ENCODE measurements at regions not wholly inside any gene's neighbourhood (a gene's known extent, or its start where the extent isn't known, plus 50 kb on each side); places are given as distances from the start of the nearest gene placed in this dataset.

DNA sequence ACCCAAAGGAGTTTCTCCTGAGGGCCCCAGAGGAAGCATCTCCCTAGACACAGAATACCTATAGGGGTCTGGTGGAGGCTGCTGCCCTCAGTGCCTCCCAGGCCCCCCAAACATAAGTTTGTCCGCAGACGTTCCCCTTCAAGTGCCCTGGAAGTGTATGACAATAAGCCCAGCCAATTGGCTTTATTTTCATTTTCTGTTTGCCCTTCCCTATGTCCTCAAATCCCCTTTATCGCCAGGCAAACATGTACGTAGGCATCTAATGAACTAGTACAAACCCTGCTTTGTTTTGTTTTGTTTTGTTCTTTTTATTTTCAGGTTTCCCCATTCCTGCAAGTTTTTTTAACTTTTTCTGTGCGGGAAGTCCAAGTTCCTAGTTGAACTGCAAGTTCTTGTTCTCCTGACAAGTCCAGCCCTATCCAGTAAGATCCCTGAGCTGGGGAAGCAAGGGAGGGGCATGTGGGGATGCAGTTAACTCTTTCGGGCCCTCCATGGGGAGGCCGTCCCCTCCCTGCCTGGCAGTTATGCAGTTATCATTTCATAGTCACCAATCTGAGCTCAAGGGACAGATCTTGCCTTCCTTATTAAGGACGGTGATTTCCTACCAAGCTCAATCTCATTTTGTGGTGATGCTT lies 141.9 kb downstream of the KCNA5 start:
- Histone ChIP-seq H3K79me2 (ENCODE audit: control insufficient read depth, insufficient read depth, low read length) (no peaks in the 10 kb centered on the region), H2AFZ (ENCODE audit: low read depth, low read length) (no peak overlapping the region), H3K4me1 (ENCODE audit: control insufficient read depth, extremely low read depth, insufficient read depth, low read length) (no peaks in the 10 kb centered on the region), H3K4me2 (ENCODE audit: insufficient read depth, low read length) (no peak overlapping the region), H3K4me3 (replicated peaks in 1 of 3; ENCODE audit: insufficient read depth in 1 of 3, low read depth in 1 of 3, low read length in 3 of 3) (no peak overlapping the region), H3K27me3 (ENCODE audit: control insufficient read depth in 2 of 2, insufficient read depth in 2 of 2, low read length in 2 of 2) (no peaks in the 10 kb centered on the region), H3K36me3 (ENCODE audit: control insufficient read depth in 2 of 2, extremely low read depth in 1 of 2, insufficient read depth in 2 of 2, low read length in 2 of 2) (no peaks in the 10 kb centered on the region), H4K20me1 (replicated peaks; ENCODE audit: control insufficient read depth, extremely low read depth, insufficient read depth, low read length) (no peaks in the 10 kb centered on the region), H3K9ac (replicated peaks; ENCODE audit: extremely low read depth, insufficient read depth, low read length) (no peak overlapping the region), H3K9me3 (replicated peaks; ENCODE audit: control insufficient read depth, insufficient read depth, low read length) (no peaks in the 10 kb centered on the region), H3K27ac (ENCODE audit: insufficient read depth, low read depth, low read length) (no peak overlapping the region), H3K9me1 (replicated peaks; ENCODE audit: control insufficient read depth, extremely low read depth, insufficient read depth, low read length) (no peaks in the 10 kb centered on the region)
- TF ChIP-seq MYC (IDR thresholded peaks at IDR 0.05; ENCODE audit: low read depth, low read length) (no peak), POLR2AphosphoS5 (IDR thresholded peaks at IDR 0.05; ENCODE audit: insufficient read depth, low read depth, low read length) (no peak), FOS (IDR thresholded peaks at IDR 0.05; ENCODE audit: borderline replicate concordance, insufficient read depth, low read length) (no peak)
- TF ChIP-seq, protein P1, sequence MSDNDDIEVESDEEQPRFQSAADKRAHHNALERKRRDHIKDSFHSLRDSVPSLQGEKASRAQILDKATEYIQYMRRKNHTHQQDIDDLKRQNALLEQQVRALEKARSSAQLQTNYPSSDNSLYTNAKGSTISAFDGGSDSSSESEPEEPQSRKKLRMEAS (IDR thresholded peaks at IDR 0.05; ENCODE audit: insufficient read depth, insufficient read length), result no peak
- no peak for DNase-seq (ENCODE audit: low read depth, low spot score)
- intact Hi-C loops (cut with micrococcal nuclease) (no loop called here), dilution Hi-C loops (cut with MboI; ENCODE audit: extremely low pct_ligation_motif_present, low sequenced_read_pairs) (no loop called here)
- no peak for FAIRE-seq
- CTCF ChIA-PET, result no interaction called here
- POLR2A ChIA-PET, result no interaction called here
- BruUV-seq (replicated peaks), result no TSS peak

DNA sequence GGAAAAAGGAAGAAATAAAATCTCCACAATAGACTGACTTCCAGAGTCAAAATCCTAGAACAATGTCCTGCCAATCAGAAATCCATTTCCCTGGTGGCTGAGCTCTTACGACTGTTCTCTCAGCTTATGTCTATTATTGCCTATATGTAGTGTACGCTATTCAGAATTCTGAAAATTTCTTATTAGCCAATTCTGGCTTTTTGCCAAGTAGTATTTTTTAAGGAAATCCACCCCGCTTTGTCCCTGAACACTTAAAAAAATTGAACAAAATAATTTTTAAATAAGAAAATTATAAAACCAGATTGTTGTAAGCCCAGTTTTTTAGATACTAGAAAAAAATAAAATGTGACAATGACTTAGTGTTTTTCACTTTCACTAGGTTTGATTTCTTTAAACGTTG lies 143.0 kb downstream of the KCNA5 start:
- H4K20me1 ChIP-seq (replicated peaks; ENCODE audit: control insufficient read depth, extremely low read depth, insufficient read depth, low read length), result no peaks in the 10 kb centered on the region
- H3K4me2 ChIP-seq (ENCODE audit: insufficient read depth, low read length), result no peak overlapping the region
- H3K36me3 ChIP-seq (ENCODE audit: control insufficient read depth in 2 of 2, extremely low read depth in 1 of 2, insufficient read depth in 2 of 2, low read length in 2 of 2), result no peaks in the 10 kb centered on the region
- H3K9me1 ChIP-seq (replicated peaks; ENCODE audit: control insufficient read depth, extremely low read depth, insufficient read depth, low read length), result no peaks in the 10 kb centered on the region
- H3K9ac ChIP-seq (replicated peaks; ENCODE audit: extremely low read depth, insufficient read depth, low read length), result no peak overlapping the region
- no peak for DNase-seq (ENCODE audit: low read depth, low spot score)
- CTCF ChIA-PET, result no interaction called here
- FAIRE-seq, result no peak
- intact Hi-C loops (cut with micrococcal nuclease), result no loop called here
- no peaks in the 10 kb centered on the region for H3K27me3 ChIP-seq (ENCODE audit: control insufficient read depth in 2 of 2, insufficient read depth in 2 of 2, low read length in 2 of 2)
- H3K4me1 ChIP-seq (ENCODE audit: control insufficient read depth, extremely low read depth, insufficient read depth, low read length), result no peaks in the 10 kb centered on the region
- H3K4me3 ChIP-seq (replicated peaks in 1 of 3; ENCODE audit: insufficient read depth in 1 of 3, low read depth in 1 of 3, low read length in 3 of 3), result no peak overlapping the region
- TF ChIP-seq MYC (IDR thresholded peaks at IDR 0.05; ENCODE audit: low read depth, low read length), result no peak
- no peak for TF ChIP-seq POLR2A (IDR thresholded peaks at IDR 0.05; ENCODE audit: low read depth, low read length)
- no peak for TF ChIP-seq GATA2 (IDR thresholded peaks at IDR 0.05; ENCODE audit: insufficient read depth, insufficient read length, low read depth, low read length)
- no peak for TF ChIP-seq CTCF (IDR thresholded peaks at IDR 0.05; ENCODE audit: extremely low read depth in 1 of 2, insufficient read depth in 1 of 2, low read depth in 1 of 2, low read length in 2 of 2)
- no peak for TF ChIP-seq FOS (IDR thresholded peaks at IDR 0.05; ENCODE audit: borderline replicate concordance, insufficient read depth, low read length)
- no peak for TF ChIP-seq JUN (IDR thresholded peaks at IDR 0.05; ENCODE audit: borderline replicate concordance, insufficient read depth, insufficient read length, low read depth)
- no peak for TF ChIP-seq POLR2AphosphoS5 (IDR thresholded peaks at IDR 0.05; ENCODE audit: insufficient read depth, low read depth, low read length)
- TF ChIP-seq EZH2 (IDR thresholded peaks at IDR 0.05; ENCODE audit: borderline replicate concordance, low read depth, low read length, severe bottlenecking), result no peak
- TF ChIP-seq, protein P1 (IDR thresholded peaks at IDR 0.05; ENCODE audit: insufficient read depth, insufficient read length), result no peak
- no peaks in the 10 kb centered on the region for H3K79me2 ChIP-seq (ENCODE audit: control insufficient read depth, insufficient read depth, low read length)
- H2AFZ ChIP-seq (ENCODE audit: low read depth, low read length), result no peak overlapping the region
- no peaks in the 10 kb centered on the region for H3K9me3 ChIP-seq (replicated peaks; ENCODE audit: control insufficient read depth, insufficient read depth, low read length)
- dilution Hi-C loops (cut with MboI; ENCODE audit: extremely low pct_ligation_motif_present, low sequenced_read_pairs), result no loop called here
- POLR2A ChIA-PET, result no interaction called here
- H3K27ac ChIP-seq (ENCODE audit: insufficient read depth, low read depth, low read length), result no peak overlapping the region
- no TSS peak for BruUV-seq (replicated peaks)

Data from endothelial cell of umbilical vein (primary cell).